ENCODE measurements at regions not wholly inside any gene's neighbourhood (a gene's known extent, or its start where the extent isn't known, plus 50 kb on each side); places are given as distances from the start of the nearest gene placed in this dataset.

DNA sequence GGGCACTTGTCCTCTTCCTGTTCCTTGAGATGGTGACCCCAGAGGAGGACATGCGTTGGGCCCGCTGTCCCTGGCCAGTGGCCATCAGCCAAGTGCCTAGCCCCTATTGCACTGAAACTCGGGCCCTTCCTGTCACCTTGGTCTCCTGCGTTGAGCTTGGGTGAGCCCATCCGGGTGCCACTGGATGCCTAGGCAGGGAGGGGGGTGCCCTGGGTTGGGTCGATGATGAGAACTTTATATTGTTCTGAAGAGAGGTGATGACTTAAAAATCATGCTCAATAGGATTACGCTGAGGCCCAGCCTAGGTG, 221.8 kb downstream of the SNRPN start:
- no peak for TF ChIP-seq EZH2 (IDR thresholded peaks at IDR 0.05; ENCODE audit: insufficient read depth, low read length)
- TF ChIP-seq, protein P1, sequence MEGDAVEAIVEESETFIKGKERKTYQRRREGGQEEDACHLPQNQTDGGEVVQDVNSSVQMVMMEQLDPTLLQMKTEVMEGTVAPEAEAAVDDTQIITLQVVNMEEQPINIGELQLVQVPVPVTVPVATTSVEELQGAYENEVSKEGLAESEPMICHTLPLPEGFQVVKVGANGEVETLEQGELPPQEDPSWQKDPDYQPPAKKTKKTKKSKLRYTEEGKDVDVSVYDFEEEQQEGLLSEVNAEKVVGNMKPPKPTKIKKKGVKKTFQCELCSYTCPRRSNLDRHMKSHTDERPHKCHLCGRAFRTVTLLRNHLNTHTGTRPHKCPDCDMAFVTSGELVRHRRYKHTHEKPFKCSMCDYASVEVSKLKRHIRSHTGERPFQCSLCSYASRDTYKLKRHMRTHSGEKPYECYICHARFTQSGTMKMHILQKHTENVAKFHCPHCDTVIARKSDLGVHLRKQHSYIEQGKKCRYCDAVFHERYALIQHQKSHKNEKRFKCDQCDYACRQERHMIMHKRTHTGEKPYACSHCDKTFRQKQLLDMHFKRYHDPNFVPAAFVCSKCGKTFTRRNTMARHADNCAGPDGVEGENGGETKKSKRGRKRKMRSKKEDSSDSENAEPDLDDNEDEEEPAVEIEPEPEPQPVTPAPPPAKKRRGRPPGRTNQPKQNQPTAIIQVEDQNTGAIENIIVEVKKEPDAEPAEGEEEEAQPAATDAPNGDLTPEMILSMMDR (IDR thresholded peaks at IDR 0.05; ENCODE audit: insufficient read depth, low read depth, low read length) = no peak

Measured in astrocyte (in vitro differentiated cells and primary cell).